NCI-H1105 (cell line): ENCODE measurements at regions not wholly inside any gene's neighbourhood (a gene's known extent, or its start where the extent isn't known, plus 50 kb on each side); places are given as distances from the start of the nearest gene placed in this dataset.

ENCODE experiments used
- DNase-seq: peaks from one replicate; lab custom pipeline; 2025; lab: John Stamatoyannopoulos, UW

- DNase-seq = no peak
These were observed 367.2 kb upstream of the LMO3 start for GRCh38 chr12:16972923-16973770.

- no peak for DNase-seq
These were observed 356.9 kb upstream of the LMO3 start for GRCh38 chr12:16962889-16963288.

DNA sequence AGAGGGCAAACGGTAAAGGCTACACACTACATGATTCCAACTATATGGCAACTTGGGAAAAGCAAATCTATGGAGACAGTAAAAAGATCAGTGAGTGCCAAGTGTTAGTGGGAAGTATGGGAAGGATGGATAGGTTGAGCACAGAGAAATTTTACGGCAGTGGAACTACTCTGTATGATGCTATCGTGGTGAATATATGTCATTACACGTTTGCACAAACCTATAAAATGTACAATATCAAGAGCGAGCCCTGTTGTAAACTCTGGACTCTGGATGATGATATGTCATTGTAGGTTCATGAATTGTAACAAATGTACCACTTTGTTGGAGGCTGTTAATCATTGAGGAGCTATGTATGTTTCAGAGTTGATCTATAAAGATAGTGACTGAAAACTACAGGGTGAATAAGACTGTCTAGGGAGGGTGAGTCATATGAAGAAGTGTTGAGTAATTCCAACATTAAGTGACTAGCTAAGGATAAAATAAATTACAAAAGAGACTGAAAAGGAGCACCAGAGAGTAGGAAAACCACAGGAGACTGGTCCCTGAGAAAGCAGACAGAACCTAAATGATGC, 349.2 kb upstream of the LMO3 start:
- no peak for DNase-seq

DNA sequence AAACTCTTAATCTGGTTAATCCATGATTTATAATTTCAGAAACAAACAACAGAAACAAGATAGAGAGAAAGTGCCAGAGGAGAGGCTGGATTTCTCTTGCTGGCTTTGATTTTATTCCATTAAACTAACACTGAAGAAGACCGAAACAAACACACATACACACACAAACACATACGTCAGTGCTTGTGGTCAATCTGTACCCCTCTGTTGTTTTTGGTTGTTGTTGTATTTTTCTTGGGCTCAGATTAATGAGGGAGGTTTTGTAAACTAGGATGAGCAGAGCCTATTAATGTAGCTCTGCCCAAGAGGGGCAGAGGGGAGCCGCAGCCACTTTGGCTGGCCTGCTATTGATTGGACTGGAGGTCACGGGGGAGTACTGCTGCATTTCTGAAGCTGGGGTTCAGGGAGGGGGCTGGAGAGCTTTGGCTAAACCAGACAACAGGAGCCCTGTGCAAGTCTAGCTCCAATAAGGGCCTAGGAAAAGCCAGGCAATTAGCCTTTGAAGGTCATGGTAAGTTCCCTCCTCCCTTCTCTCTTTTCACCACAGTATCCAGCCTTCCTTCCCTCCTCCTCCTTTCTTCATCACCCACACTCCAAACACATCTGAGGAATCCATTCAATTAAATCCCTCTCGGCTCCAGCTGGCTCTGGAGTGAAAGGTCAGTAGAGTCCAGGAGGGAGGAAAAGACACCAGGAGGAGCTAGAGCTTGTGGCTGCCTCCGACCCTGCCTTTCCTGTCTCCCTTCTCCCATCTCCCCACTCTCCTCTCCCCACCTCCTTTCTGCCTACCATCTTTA, 344.1 kb upstream of the LMO3 start:
- DNase-seq = no peak

DNA sequence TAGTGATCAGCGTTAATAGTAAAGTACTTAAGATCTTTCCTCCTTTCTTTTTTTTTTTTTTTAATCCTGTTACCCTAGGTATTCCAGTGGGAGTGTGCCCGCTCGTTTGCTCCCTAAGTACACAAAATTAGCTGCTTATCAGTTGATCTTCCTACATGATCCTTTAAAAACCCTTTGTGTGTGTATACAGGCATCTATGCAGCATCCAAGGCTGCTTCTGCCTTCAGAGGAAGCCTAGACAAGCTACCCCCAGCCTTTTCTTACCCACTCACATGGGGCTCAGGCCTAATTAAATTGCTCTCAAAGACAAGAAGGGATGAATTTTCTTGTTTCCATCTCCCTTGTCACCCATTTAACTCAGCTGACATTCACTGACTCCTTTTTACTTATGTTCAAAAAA, 343.4 kb upstream of the LMO3 start:
- DNase-seq = no peak

DNA sequence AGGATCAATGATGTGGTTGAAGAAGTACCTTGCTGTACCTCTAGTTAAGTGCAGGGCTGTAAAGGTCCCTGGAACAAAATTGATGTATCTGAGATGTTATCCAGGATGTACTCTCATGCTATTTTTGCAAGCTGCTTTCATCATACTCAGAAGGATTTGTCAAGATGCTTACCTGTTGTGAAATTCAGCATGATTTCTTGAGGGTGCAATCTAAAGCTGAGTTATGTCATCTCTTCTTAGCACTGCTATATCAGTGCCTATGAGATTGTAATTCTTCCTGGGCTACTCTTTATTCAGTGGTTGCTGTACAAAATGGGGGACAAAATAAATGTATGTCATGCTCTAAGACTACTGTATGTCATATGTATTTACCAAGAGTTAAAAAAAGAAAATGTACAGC, 340.7 kb upstream of the LMO3 start:
- no peak for DNase-seq

DNA sequence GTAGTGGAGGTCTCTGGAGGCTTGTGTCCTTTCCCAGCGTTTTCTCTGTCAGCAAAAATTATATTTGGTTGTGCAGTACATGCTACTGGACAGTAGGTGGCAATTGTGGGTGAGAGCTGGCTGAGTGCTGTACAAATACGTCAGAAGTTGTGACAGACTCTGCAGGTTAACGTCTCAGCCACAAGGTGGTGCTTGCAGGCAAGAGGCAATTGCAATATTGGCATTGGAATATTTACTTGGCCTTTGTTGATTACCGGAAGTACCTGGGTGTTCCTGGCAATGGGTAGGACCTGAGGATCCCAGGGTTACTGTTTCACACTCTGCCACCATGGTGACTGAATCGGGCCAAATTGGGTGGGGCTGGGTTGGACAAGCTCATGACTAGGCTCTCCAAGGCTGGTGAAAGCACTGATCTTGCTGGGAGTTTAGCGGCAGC, 333.9 kb upstream of the LMO3 start:
- peak; percentile 16 for DNase-seq

DNA sequence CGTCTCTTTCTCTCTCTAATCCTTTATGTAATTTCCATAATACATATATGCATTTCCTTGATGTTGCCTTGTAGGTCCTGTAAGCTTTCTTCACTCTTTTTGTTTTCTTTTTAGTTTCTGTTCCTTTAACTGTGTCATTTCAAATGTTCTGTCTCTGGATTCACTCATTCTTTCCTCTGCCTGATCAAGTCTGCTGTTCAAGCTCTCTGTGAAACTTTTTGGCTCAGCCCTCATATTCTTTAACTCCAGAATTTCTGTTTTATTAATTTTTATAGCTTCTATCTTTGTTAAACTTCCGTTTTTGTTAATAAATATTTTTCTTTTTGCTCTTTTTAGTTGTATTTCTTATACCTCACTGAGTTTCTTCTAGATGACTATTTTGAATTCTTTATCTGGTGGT, 321.3 kb upstream of the LMO3 start:
- DNase-seq = no peak

GRCh38 chr12:16920451-16920850, 314.5 kb upstream of the LMO3 start:
- no peak for DNase-seq

DNA sequence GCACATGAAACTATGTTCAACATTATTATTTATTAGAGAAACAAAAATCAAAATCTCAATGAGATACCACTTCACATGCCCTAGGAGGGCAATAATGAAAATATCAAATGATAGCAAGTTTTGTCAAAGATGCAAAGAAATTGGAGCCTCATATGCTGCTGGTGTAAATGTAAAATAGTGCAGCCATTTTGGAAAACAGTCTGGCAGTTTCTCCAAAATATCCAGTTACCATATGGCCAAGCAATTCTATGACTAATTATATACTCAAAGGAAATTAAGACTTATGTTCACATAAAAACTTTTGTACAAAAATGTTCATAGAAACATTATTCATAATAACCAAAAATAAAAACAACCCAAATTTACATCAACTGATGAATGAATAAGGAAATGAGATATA, 313.6 kb upstream of the LMO3 start:
- no peak for DNase-seq

GRCh38 chr12:16914853-16915252, 308.9 kb upstream of the LMO3 start:
- no peak for DNase-seq

DNA sequence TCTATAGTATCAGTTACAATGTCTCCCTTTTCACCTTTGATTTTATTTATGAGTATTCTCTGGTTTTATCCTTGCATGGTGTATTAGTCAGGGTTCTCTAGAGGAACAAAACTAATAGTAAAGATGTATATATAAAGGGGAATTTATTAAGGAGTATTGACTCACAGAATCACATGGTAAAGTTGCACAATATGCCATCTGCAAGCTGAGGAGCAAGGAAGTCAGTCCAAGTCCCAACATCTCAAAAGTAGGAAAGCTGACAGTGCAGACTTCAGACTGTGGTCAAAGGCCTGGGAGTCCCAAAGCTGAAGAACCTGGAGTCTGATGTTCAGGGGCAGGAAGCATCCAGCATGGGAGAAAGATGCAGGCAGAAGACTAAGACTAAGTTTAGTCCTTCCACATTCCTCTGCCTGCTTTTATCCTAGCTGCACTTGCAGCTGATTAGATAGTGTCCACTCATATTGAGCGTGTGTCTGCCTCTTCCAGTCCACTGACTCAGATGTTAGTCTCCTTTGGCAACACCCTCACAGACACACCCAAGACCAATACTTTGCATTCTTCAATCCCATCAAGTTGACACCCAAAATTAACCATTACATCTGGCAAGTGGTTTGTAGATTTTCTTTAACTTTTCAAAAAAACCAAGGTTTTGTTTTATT, 308.0 kb upstream of the LMO3 start:
- no peak for DNase-seq

- DNase-seq = no peak
These were observed 296.0 kb upstream of the LMO3 start for GRCh38 chr12:16901946-16902345.

DNA sequence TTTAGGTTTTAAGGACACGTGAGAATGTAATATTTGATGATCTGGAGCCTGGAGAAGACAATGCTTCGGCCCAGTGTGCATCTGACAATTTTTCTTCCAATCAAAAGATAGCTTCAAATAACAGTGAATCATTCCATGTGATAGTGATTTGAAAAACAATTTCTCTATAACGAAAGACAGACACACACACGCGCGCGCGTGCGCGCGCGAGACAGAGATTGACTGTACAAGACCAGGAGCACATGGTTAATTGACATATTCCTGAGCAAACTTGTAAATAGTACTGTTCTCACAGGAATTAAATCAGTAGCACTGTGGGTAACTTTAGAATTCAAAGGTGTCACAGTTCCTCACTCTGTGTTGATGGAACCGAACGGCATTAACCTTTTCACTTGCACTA, 287.5 kb upstream of the LMO3 start:
- no peak for DNase-seq

DNA sequence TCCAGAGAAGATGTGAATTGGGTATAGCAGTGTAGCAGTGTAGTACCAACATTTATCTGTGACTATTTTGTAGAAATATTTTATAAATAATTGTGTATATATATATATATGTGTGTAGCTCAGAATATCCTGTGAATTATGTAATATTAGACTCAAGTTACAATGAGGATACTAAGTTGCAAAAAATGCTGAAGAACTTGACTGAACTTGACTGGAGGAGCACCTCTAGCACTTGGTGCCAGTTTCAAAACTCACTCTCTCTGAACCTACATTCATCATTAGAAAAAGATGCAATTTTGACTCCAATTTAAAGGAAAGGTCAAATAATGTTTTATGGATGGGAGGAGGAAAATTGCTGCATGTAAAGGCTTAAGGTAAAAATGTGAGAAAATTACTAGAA, 285.7 kb upstream of the LMO3 start:
- no peak for DNase-seq

- DNase-seq = no peak
These were observed 278.9 kb upstream of the LMO3 start for GRCh38 chr12:16884819-16885218.

- no peak for DNase-seq
These were observed 278.1 kb upstream of the LMO3 start for GRCh38 chr12:16884056-16884455.

- peak; percentile 42 for DNase-seq
These were observed 276.1 kb upstream of the LMO3 start for GRCh38 chr12:16881986-16882570.

GRCh38 chr12:16880864-16881285, 274.9 kb upstream of the LMO3 start:
- peak; percentile 93 for DNase-seq

DNA sequence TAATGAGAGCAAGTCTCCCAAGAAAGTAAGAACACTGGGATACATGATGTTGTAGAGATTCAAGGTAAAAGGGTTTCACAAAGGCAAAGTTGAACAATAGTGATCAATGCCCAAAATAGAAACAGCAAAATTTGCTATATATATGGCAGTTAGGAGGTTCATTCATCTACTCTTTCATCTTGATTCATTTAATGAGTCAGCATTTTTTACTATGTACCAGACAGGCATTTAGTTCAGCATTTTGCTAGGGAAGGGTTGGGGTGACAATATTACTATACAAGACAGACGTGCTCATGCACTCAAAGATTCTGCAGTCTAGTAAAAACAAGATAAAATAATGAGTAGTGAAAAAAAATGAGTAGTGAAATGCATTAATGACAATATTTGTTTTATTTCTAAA, 264.9 kb upstream of the LMO3 start:
- DNase-seq = no peak

GRCh38 chr12:16863742-16864141, 257.8 kb upstream of the LMO3 start:
- DNase-seq = no peak

GRCh38 chr12:16857456-16857923, 251.5 kb upstream of the LMO3 start:
- no peak for DNase-seq
